Upper lobe of left lung (tissue), 4 donors: ENCODE measurements at regions not wholly inside any gene's neighbourhood (a gene's known extent, or its start where the extent isn't known, plus 50 kb on each side); places are given as distances from the start of the nearest gene placed in this dataset.

ENCODE experiments used
- CTCF ChIP-seq, 6 experiments: fragments of 450-650 bp in 4 of 6; fragments of 200-600 bp in 2 of 6; sonication (generic) in 2 of 6; IDR thresholded peaks; one replicate each; pipeline ENCODE4 v1.5.1; 2016 to 2019; ENCODE audit warnings: antibody characterized with exemption in 6 of 6
- EP300 ChIP-seq, 4 donors: sonication (generic); formaldehyde crosslinking; IDR thresholded peaks; one replicate each; pipeline ENCODE4 v1.5.1; 2017; ENCODE audit warnings: antibody characterized with exemption in 4 of 4, control low read depth in 2 of 4
- POLR2A ChIP-seq, 4 donors: fragments of 450-650 bp; IDR thresholded peaks; one replicate each; pipeline ENCODE4 v1.5.1; 2016 to 2017; ENCODE audit warnings: antibody characterized with exemption in 4 of 4, mild to moderate bottlenecking in 2 of 4
- POLR2AphosphoS5 ChIP-seq, 2 donors: sonication (generic); formaldehyde crosslinking; IDR thresholded peaks; one replicate each; pipeline ENCODE4 v1.5.1; 2017; ENCODE audit warnings: antibody characterized with exemption in 2 of 2

DNA sequence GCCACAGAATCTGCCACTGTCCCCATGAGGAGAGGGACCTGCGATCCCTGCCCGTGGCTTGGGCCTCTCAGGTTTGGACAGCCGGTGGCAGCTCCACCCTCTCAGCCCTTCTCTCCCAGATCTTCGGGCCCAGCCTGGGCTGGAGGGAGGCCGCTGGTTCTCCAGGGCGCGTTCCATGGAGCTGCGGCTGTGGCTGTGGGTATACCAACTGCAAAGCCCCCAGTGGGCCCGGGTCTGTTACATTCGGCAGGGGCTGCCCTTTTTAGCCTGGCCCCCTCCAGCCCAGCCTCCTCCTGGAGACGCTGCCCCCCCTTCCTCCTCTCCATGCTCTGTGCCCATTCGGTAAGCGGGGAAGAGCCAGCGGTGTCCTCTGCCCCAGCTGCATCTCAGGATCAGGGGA lies 64.7 kb upstream of the ZNF469 start:
- TF ChIP-seq POLR2A (IDR thresholded peaks at IDR 0.05): no peak
- no peak for TF ChIP-seq POLR2AphosphoS5 (IDR thresholded peaks at IDR 0.05)
- TF ChIP-seq CTCF (IDR thresholded peaks at IDR 0.05): no peak
- TF ChIP-seq EP300 (IDR thresholded peaks at IDR 0.05): no peak
